Right lobe of liver (tissue), 6 donors: ENCODE measurements at regions not wholly inside any gene's neighbourhood (a gene's known extent, or its start where the extent isn't known, plus 50 kb on each side); places are given as distances from the start of the nearest gene placed in this dataset.

Experiments used
- ATAC-seq, 4 donors: fragments of 200-7000 bp; cut with Tn5 transposase; one replicate each; pipeline ENCODE4 v1.9.1; 2020; ENCODE audit warnings: mild to moderate bottlenecking in 4 of 4, moderate library complexity in 4 of 4
- DNase-seq, 3 donors: peaks; one replicate each; pipeline ENCODE4 v3.0.0-alpha.2; 2020
- H3K27ac ChIP-seq, 3 donors: fragments of 200-600 bp; one replicate each; pipeline ENCODE4 v1.8.0; 2022
- H3K27me3 ChIP-seq, 2 donors: fragments of 200-600 bp; one replicate each; pipeline ENCODE4 v1.8.0; 2022
- H3K36me3 ChIP-seq, 4 donors: fragments of 200-600 bp; sonication (generic) in 1 of 4; one replicate each; pipeline versions ENCODE4 v1.5.1 to v1.8.0; 2017 to 2022; ENCODE audit warnings: control low read depth in 1 of 4
- H3K4me1 ChIP-seq, 4 donors: fragments of 200-600 bp; sonication (generic) in 1 of 4; one replicate each; pipeline versions ENCODE4 v1.5.1 to v1.8.0; 2017 to 2022; ENCODE audit warnings: control low read depth in 1 of 4
- H3K4me3 ChIP-seq, 3 donors: fragments of 200-600 bp; one replicate each; pipeline ENCODE4 v1.8.0; 2022
- H3K9me3 ChIP-seq, 4 donors: fragments of 200-600 bp; sonication (generic) in 1 of 4; one replicate each; pipeline versions ENCODE4 v1.5.1 to v1.8.0; 2017 to 2022; ENCODE audit warnings: control low read depth in 1 of 4
- CTCF ChIP-seq, 4 donors: fragments of 200-600 bp in 3 of 4; fragments of 450-650 bp in 1 of 4; IDR thresholded peaks; one replicate each; pipeline versions ENCODE4 v1.5.1 to v1.8.0; 2016 to 2022; ENCODE audit warnings: antibody characterized with exemption in 4 of 4, mild to moderate bottlenecking in 2 of 4
- POLR2A ChIP-seq: fragments of 450-650 bp; IDR thresholded peaks from one replicate; pipeline ENCODE4 v1.6.1; 2017; ENCODE audit warnings: antibody characterized with exemption, mild to moderate bottlenecking
- WGBS: methylation state at CpG from one replicate; pipeline ENCODE4 v1.1.6; 2018; ENCODE audit warnings: low coverage, low lambda C conversion rate; ENCODE audit not compliant: insufficient coverage; ENCODE audit errors: missing lambda C conversion rate; 5-methylcytosine and 5-hydroxymethylcytosine counted together
- intact Hi-C, 2 donors: fragments of 100-400 bp; cut with DNase I; formaldehyde crosslinking; loops; one replicate each; pipeline versions ENCODE4 v1.11.2 to v1.14.1; 2022
- donor health status: DM: no; HTN: yes; CAD: no.
- donor health status: DM: no; HTN: no; CAD: no.
- donor health status: DM: no; HTN: no; CAD: no.
- donor health status: DM: no; HTN: yes; CAD: no.
- donor health status: DM: no; HTN: yes; CAD: no.

GRCh38 chr9:81772144-81772543 is 82.8 kb upstream of the TLE1 start:
- no peaks in the 10 kb centered on the region for H3K4me1 ChIP-seq
- H3K36me3 ChIP-seq, result no peaks in the 10 kb centered on the region
- TF ChIP-seq POLR2A (no peak), CTCF (IDR thresholded peaks at IDR 0.05) (no peak)
- H3K27me3 ChIP-seq, result no peaks in the 10 kb centered on the region
- H3K4me3 ChIP-seq, result no peak overlapping the region
- no peak for DNase-seq
- 28% methylated on average over 1 of the region's 1 CpG for WGBS
- H3K9me3 ChIP-seq, result no peaks in the 10 kb centered on the region
- no peak for ATAC-seq
- H3K27ac ChIP-seq, result no peak overlapping the region
- intact Hi-C loops, result no loop called here

GRCh38 chr9:81776390-81776789 is 87.0 kb upstream of the TLE1 start:
- 88% methylated on average over 1 of the region's 1 CpG for WGBS
- DNase-seq, result no peak
- ATAC-seq, result no peak
- TF ChIP-seq CTCF (IDR thresholded peaks at IDR 0.05) (no peak), POLR2A (no peak)
- no peak overlapping the region for H3K27ac ChIP-seq
- intact Hi-C loops, result no loop called here
- H3K36me3 ChIP-seq, result no peaks in the 10 kb centered on the region
- H3K9me3 ChIP-seq, result no peaks in the 10 kb centered on the region
- H3K27me3 ChIP-seq, result no peaks in the 10 kb centered on the region
- no peak overlapping the region for H3K4me3 ChIP-seq
- no peaks in the 10 kb centered on the region for H3K4me1 ChIP-seq

- ATAC-seq (no peak), DNase-seq (no peak)
- H3K4me1 ChIP-seq, result no peaks in the 10 kb centered on the region
- H3K36me3 ChIP-seq, result no peaks in the 10 kb centered on the region
- H3K4me3 ChIP-seq, result no peak overlapping the region
- intact Hi-C loops, result no loop called here
- H3K27ac ChIP-seq, result no peak overlapping the region
- H3K27me3 ChIP-seq, result no peaks in the 10 kb centered on the region
- H3K9me3 ChIP-seq, result no peaks in the 10 kb centered on the region
- no peak for TF ChIP-seq CTCF (IDR thresholded peaks at IDR 0.05)
- TF ChIP-seq POLR2A, result no peak
- WGBS, result 78% methylated on average over 2 of the region's 2 CpGs
These were observed 87.5 kb upstream of the TLE1 start for GRCh38 chr9:81776834-81777233.

GRCh38 chr9:81777482-81777881 is 88.1 kb upstream of the TLE1 start:
- TF ChIP-seq POLR2A (no peak), CTCF (IDR thresholded peaks at IDR 0.05) (no peak)
- ATAC-seq (no peak), DNase-seq (no peak)
- no peaks in the 10 kb centered on the region for H3K27me3 ChIP-seq
- WGBS, result 64% methylated on average over 3 of the region's 3 CpGs
- H3K36me3 ChIP-seq, result no peaks in the 10 kb centered on the region
- H3K4me3 ChIP-seq, result no peak overlapping the region
- intact Hi-C loops, result no loop called here
- H3K27ac ChIP-seq, result no peak overlapping the region
- H3K9me3 ChIP-seq, result no peaks in the 10 kb centered on the region
- no peaks in the 10 kb centered on the region for H3K4me1 ChIP-seq

- Histone ChIP-seq H3K36me3 (no peaks in the 10 kb centered on the region), H3K27ac (no peak overlapping the region), H3K4me1 (peaks cover 0 to 5% (median 2%) of the 10 kb centered on the region in 4 donors), H3K27me3 (no peaks in the 10 kb centered on the region), H3K9me3 (no peaks in the 10 kb centered on the region), H3K4me3 (no peak overlapping the region)
- no peak for TF ChIP-seq CTCF (IDR thresholded peaks at IDR 0.05)
- no peak for TF ChIP-seq POLR2A
- DNase-seq (no peak), ATAC-seq (no peak)
- WGBS, result 70% methylated on average over 10 of the region's 10 CpGs
- intact Hi-C loops, result no loop called here
These were observed 93.1 kb upstream of the TLE1 start for GRCh38 chr9:81782313-81782995.
